AG04449 (cell line): ENCODE measurements at regions not wholly inside any gene's neighbourhood (a gene's known extent, or its start where the extent isn't known, plus 50 kb on each side); places are given as distances from the start of the nearest gene placed in this dataset.

Source experiments
- CTCF ChIA-PET: fragments of 350-600 bp; formaldehyde crosslinking; extraction: SDS; loops from one replicate; lab custom pipeline; 2021; ENCODE audit warnings: antibody characterized with exemption; lab: Yijun Ruan, JAX
- POLR2A ChIA-PET: fragments of 400-600, 350-600 bp; formaldehyde crosslinking; extraction: SDS; loops from one replicate; lab custom pipeline; 2020; ENCODE audit warnings: antibody characterized with exemption, inconsistent platforms; lab: Yijun Ruan, JAX
- DNase-seq: peaks from one replicate; pipeline ENCODE4 v3.0.0-alpha.2; 2010; ENCODE audit warnings: low read depth, low spot score
- H3K4me3 ChIP-seq: 2 replicates; pipeline ENCODE4 v1.5.1; 2011; ENCODE audit warnings: low read depth, mild to moderate bottlenecking, control low read depth, low read length
- CTCF ChIP-seq: IDR thresholded peaks from one replicate; pipeline ENCODE4 v1.5.1; 2011; ENCODE audit warnings: mild to moderate bottlenecking, moderate library complexity, low read length, control low read depth, inconsistent platforms; ENCODE audit not compliant: insufficient read depth; ENCODE audit errors: missing control alignments

- ChIA-PET POLR2A (no interaction called here), CTCF (no interaction called here)
- no peak for DNase-seq
- H3K4me3 ChIP-seq, result no peak overlapping the region
- no peak for TF ChIP-seq CTCF
These were observed 107.3 kb upstream of the OLIG3 start for GRCh38 chr6:137601471-137601870.

GRCh38 chr6:137602313-137603197 lies 108.4 kb upstream of the OLIG3 start:
- no peak for TF ChIP-seq CTCF
- DNase-seq, result no peak
- ChIA-PET POLR2A (no interaction called here), CTCF (interaction anchor here (1.2 to 1.5 kb wide), 2 partner anchors 11 to 39 kb away, joined by 3 read pairs; no protein-coding TSS in a partner anchor)
- H3K4me3 ChIP-seq, result no peak overlapping the region

GRCh38 chr6:137610702-137611101 lies 116.5 kb upstream of the OLIG3 start:
- no peak for DNase-seq
- ChIA-PET CTCF (no interaction called here), POLR2A (no interaction called here)
- H3K4me3 ChIP-seq, result no peak overlapping the region
- TF ChIP-seq CTCF, result no peak

- POLR2A ChIA-PET, result no interaction called here
- no peak for DNase-seq
- CTCF ChIA-PET, result no interaction called here
- no peak for TF ChIP-seq CTCF
- no peak overlapping the region for H3K4me3 ChIP-seq
These were observed 129.1 kb upstream of the OLIG3 start for GRCh38 chr6:137623293-137623692.

- no peak for TF ChIP-seq CTCF
- DNase-seq, result no peak
- POLR2A ChIA-PET, result no interaction called here
- CTCF ChIA-PET, result interaction anchor here (0.5 kb wide), 1 partner anchor 17 kb away, joined by 3 read pairs; no protein-coding TSS in a partner anchor
- H3K4me3 ChIP-seq, result no peak overlapping the region
These were observed 131.0 kb upstream of the OLIG3 start for GRCh38 chr6:137625100-137625661.

- no peak for DNase-seq
These were observed 131.6 kb upstream of the OLIG3 start for GRCh38 chr6:137625808-137626207.

More at GRCh38 chr6:137625808-137626207, 131.6 kb upstream of the OLIG3 start:
- no peak overlapping the region for H3K4me3 ChIP-seq
- ChIA-PET CTCF (no interaction called here), POLR2A (no interaction called here)
- TF ChIP-seq CTCF, result no peak
